Loucy (cell line): ENCODE measurements at regions not wholly inside any gene's neighbourhood (a gene's known extent, or its start where the extent isn't known, plus 50 kb on each side); places are given as distances from the start of the nearest gene placed in this dataset.

Source experiments
- CTCF ChIP-seq: fragments of 200-600 bp; sonication (generic); conservative IDR thresholded peaks from 2 replicates; pipeline ENCODE4 v1.5.1; 2014; ENCODE audit warnings: mild to moderate bottlenecking, antibody characterized with exemption, low read length
- EZH2phosphoT487 ChIP-seq: fragments of 200-600 bp; IDR thresholded peaks from 2 replicates; pipeline ENCODE4 v1.6.1; 2018; ENCODE audit warnings: antibody characterized with exemption, mild to moderate bottlenecking, moderate library complexity, borderline replicate concordance

GRCh38 chr4:135227842-135228241 lies 1026.3 kb upstream of the PABPC4L start:
- TF ChIP-seq EZH2phosphoT487 = no peak
- no peak for TF ChIP-seq CTCF
